A673 (cell line): ENCODE measurements at regions not wholly inside any gene's neighbourhood (a gene's known extent, or its start where the extent isn't known, plus 50 kb on each side); places are given as distances from the start of the nearest gene placed in this dataset.
"Not testable (repeated sequence)": the region's sequence is repeated elsewhere in the genome, so short reads cannot be mapped to it uniquely, and the experiment has no call there.

Source experiments
- CTCF ChIP-seq: fragments of 300-800, 200-600 bp; sonication (generic); conservative IDR thresholded peaks from 2 replicates; pipeline ENCODE4 v1.5.1; 2017; ENCODE audit warnings: low read depth, mild to moderate bottlenecking, antibody characterized with exemption, low read length, moderate library complexity, mixed read lengths
- EZH2 ChIP-seq: fragments of 200-600 bp; sonication (generic); IDR thresholded peaks from 2 replicates; pipeline ENCODE4 v1.6.1; 2017; ENCODE audit warnings: borderline replicate concordance, low read depth, mild to moderate bottlenecking, mixed read lengths, antibody characterized with exemption, low read length; ENCODE audit not compliant: poor library complexity, severe bottlenecking

DNA sequence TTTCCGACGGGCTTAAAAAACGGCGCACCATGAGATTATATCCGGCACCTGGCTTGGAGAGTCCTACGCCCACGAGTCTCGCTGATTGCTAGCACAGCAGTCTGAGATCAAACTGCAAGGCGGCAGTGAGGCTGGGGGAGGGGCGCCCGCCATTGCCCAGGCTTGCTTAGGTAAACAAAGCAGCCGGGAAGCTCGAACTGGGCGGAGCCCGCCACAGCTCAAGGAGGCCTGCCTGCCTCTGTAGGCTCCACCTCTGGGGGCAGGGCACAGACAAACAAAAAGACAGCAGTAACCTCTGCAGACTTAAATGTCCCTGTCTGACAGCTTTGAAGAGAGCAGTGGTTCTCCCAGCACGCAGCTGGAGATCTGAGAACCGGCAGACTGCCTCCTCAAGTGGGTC is 117.5 kb upstream of the C9orf72 start:
- TF ChIP-seq CTCF, EZH2: not testable (repeated sequence)
